ENCODE measurements at regions not wholly inside any gene's neighbourhood (a gene's known extent, or its start where the extent isn't known, plus 50 kb on each side); places are given as distances from the start of the nearest gene placed in this dataset.

DNA sequence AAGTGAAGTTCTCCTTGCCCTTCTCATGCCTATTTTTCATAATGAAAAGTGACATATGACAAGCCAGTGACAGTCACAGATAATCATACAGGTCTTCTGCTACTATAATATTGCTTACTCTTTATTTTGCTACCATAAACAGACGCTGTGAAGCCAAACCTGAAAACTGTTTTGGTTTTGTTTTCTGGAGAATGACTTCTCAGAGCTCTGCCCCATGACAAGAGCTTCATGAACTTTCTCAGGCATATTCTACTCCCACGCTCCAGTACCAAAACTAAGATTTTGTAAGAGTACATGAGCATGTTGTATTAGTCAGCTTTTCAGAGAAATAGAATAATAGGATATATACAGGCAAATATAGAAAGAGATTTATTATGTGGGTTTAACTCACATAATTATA is 64.3 kb upstream of the VTCN1 start:
- DNase-seq (ENCODE audit: low read depth in 1 of 2, low spot score in 1 of 2) = no peak
- in situ Hi-C loops (cut with HindIII; ENCODE audit: low pct_unique_long_range_greater_than_20kb, low sequenced_read_pairs) = no loop called here
- no peak for TF ChIP-seq JUND (IDR thresholded peaks at IDR 0.05; ENCODE audit: low read depth)

DNA sequence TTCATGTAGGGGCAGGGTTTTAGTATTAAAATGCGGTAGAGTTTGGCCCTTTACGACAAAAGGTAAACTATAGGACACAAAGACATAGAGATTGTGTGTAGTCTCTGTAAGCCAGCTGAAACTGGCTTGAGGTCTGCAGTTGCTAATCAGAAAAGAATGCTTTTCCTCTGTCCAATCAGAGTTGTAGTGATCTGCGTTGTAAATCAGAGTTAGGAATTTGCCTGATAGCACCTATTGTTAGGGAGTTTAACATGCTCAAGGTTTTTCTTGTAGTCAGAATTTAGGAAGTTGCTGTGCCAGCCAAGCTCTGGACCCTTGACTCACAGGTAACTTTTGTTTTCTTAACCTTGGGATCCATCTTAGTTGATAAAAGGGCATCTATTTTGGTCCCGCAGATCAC is 61.2 kb upstream of the VTCN1 start:
- in situ Hi-C loops (cut with HindIII; ENCODE audit: low pct_unique_long_range_greater_than_20kb, low sequenced_read_pairs) = no loop called here
- no peak for DNase-seq (ENCODE audit: low read depth in 1 of 2, low spot score in 1 of 2)
- no peak for TF ChIP-seq JUND (IDR thresholded peaks at IDR 0.05; ENCODE audit: low read depth)

DNA sequence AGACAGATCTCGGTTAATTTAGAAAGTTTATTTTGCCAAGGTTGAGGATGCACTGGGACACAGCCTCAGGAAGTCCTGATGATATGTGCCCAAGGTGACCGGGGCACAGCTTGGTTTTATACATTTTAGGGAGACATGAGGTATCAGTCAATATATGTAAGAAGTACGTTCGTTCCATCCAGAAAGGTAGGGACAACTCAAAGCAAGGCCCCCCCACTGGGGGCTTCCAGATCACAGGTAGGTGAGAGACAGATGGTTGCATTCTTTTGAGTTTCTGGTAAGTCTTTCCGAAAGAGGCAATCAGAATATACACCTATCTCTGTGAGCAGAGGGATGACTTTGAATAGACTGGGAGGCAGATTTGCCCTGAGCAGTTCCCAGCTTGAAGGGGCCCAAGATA is 60.4 kb upstream of the VTCN1 start:
- DNase-seq (ENCODE audit: low read depth in 1 of 2, low spot score in 1 of 2) = no peak
- TF ChIP-seq JUND (IDR thresholded peaks at IDR 0.05; ENCODE audit: low read depth) = no peak
- in situ Hi-C loops (cut with HindIII; ENCODE audit: low pct_unique_long_range_greater_than_20kb, low sequenced_read_pairs) = no loop called here

DNA sequence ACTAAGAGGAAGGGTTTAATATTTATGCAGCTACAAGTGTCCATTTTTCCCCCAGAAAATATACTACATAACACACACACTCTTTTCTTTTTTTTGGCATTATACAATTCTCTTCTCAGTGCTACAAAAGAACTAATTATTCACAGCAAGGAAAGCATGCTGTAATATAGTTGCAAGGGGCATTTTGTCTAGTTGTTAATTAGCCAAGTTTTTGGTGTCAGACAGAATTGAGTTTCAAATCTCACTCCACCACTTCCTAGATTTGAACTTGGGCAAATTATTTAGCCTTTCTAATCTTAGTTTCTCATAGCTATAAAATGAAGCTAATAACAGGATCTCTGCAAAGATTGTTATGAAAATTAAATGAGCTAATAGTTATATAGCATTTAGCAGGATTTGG is 60.0 kb upstream of the VTCN1 start:
- DNase-seq (ENCODE audit: low read depth in 1 of 2, low spot score in 1 of 2) = no peak
- in situ Hi-C loops (cut with HindIII; ENCODE audit: low pct_unique_long_range_greater_than_20kb, low sequenced_read_pairs) = no loop called here
- no peak for TF ChIP-seq JUND (IDR thresholded peaks at IDR 0.05; ENCODE audit: low read depth)

DNA sequence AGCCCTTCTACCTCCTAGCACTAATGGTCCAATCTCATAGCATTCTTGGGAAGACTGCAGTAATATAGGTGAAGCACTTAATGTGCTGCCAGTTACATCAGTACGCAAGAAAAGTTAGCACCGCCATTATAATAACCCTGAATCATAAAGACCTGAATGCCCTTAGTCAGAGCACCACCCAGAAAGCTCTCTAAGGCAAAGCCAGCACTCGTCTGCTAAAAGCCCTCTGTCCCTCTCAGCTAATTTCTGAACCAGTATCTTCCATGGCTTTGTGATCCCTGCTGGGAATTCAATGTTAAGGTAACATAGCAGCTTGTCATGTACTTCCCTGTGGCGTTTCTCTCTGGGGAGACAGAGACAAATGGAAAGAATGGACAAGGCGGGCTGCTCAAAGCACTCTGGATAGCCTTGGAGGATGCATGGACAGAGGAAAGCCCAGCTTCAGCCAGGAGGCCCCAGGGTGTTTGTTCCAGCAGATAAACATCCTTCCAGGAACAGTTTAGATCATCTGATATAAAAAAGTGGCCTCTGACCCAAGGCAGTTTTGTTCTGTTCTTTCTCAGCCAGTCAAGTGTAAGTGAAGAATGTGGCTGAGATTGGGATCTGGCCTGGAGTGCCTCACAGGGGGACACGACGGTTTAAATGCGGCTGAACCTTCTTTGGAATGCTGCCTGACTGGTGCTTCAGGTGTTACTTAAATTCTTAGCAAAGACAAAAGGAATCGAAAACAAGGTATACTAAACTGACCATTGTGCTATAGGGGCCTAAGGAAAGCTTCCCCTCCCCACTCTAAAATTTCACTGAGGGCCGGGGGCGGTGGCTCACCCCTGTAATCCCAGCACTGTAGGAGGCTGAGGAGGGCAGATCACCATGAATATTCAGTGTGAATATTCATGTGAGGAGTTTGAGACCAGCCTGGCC is 58.1 kb upstream of the VTCN1 start:
- DNase-seq (ENCODE audit: low read depth in 1 of 2, low spot score in 1 of 2) = peak in 1 of 2 experiments; percentile 99
- TF ChIP-seq JUND (IDR thresholded peaks at IDR 0.05; ENCODE audit: low read depth) = peak; percentile 91
- in situ Hi-C loops (cut with HindIII; ENCODE audit: low pct_unique_long_range_greater_than_20kb, low sequenced_read_pairs) = no loop called here

DNA sequence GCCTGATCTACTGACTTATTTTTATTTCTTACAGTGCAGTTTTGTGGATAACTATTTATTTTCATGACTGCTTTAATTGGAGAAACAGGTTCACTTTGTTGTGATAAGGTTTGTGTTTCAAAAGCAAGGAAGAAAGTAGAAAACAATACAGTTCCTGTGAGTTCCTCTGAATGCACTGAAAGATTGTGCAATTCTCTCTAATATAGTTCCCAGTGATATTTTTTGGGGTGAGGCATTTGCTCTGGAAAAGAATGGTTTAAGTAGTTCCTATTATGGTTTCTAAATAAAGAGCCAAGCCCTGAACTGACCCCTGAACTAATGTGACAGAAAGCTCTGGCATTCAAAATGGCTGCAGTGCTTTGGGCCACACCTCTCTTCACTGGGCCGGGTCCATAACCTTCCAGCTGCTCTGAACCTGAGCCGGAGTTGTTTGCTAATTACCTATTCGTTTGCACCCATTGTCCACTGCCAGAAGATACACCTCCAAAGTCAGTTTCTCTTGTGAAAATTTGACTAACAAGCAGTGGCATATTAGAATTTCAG is 56.6 kb upstream of the VTCN1 start:
- DNase-seq (ENCODE audit: low read depth in 1 of 2, low spot score in 1 of 2) = peak in 1 of 2 experiments; percentile 35
- TF ChIP-seq JUND (IDR thresholded peaks at IDR 0.05; ENCODE audit: low read depth) = no peak
- in situ Hi-C loops (cut with HindIII; ENCODE audit: low pct_unique_long_range_greater_than_20kb, low sequenced_read_pairs) = no loop called here

DNA sequence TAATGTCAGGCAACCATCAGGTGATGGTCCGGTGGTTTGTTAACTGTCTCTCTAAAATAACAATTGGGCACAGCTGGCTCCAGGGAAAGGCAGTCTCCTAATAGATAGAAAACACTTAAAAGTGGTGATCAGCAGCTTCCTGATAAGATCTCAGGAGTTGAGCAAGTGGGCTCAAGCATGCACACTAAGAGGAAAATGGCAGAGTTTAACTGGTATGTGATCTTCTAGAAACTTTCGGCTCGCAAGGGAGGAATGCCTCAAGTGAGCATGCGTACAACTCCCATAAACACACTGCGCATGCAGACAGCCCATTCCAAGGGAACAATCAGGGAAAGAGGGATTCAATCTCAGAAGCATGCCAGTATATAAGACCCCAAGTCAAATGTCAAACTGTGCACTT is 52.2 kb upstream of the VTCN1 start:
- no peak for TF ChIP-seq JUND (IDR thresholded peaks at IDR 0.05; ENCODE audit: low read depth)
- in situ Hi-C loops (cut with HindIII; ENCODE audit: low pct_unique_long_range_greater_than_20kb, low sequenced_read_pairs) = no loop called here
- DNase-seq (ENCODE audit: low read depth in 1 of 2, low spot score in 1 of 2) = no peak

DNA sequence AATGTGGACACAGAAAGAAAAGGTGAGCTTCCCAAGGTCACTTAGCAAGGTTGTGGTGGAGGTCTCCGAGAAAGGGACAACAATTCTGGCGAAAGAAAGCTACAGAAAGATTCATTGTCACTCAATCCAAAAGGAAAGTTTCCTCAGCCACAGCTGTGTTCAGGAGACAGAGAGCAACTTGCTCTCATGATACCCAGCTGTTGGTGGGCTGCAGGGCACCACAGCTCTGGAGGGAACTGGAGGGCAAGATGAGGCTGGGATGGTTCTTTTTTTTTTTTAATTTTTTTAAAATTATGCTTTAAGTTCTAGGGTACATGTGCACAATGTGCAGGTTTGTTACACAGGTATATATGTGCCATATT is 50.7 kb upstream of the VTCN1 start:
- DNase-seq (ENCODE audit: low read depth in 1 of 2, low spot score in 1 of 2) = no peak
- TF ChIP-seq JUND (IDR thresholded peaks at IDR 0.05; ENCODE audit: low read depth) = no peak
- in situ Hi-C loops (cut with HindIII; ENCODE audit: low pct_unique_long_range_greater_than_20kb, low sequenced_read_pairs) = no loop called here

DNA sequence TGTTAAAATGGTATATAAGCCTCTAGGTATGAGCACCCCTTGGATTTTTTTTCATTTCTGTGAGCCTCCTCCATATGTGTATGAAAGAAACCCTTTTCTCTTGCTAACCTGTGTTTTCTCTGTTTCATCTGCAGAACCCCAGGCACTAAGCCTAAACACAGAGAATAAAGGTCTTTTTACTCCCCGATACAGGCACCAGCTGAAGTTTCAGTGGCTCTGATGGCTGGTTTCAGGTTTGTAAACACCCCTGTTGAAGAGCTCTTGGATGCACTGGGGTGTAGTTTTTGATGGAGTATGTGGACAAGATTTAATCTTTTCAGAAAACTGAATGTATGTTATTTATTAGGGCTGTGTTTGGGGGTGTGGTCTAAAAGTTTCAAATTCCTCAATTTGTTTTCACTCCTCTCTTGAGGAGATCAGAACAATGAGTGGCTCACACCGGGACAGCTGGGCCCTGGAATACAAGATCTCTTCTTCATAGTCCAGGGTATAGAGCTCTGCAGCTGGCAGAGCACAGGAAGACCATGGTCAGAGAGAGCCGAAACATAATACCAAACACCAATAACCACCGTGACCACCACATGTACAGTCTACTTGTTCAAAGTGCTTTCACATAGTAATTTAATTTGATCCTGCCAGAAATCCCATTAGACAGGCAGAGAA is 50.2 kb upstream of the VTCN1 start:
- in situ Hi-C loops (cut with HindIII; ENCODE audit: low pct_unique_long_range_greater_than_20kb, low sequenced_read_pairs) = no loop called here
- DNase-seq (ENCODE audit: low read depth in 1 of 2, low spot score in 1 of 2) = no peak
- TF ChIP-seq JUND (IDR thresholded peaks at IDR 0.05; ENCODE audit: low read depth) = no peak
